ENCODE measurements at regions not wholly inside any gene's neighbourhood (a gene's known extent, or its start where the extent isn't known, plus 50 kb on each side); places are given as distances from the start of the nearest gene placed in this dataset.

GRCh38 chrX:117645639-117646038, 471.0 kb downstream of the KLHL13 start:
- POLR2A ChIA-PET: no interaction called here
- H3K9ac ChIP-seq (ENCODE audit: insufficient read depth, low read depth, low read length): no peak overlapping the region
- ATAC-seq (no peak), FAIRE-seq (no peak), DNase-seq (ENCODE audit: low spot score) (no peak)
- 0% methylated on average over 1 of the region's 1 CpG for WGBS (ENCODE audit: low lambda C conversion rate)
- no peaks in the 10 kb centered on the region for H3K4me1 ChIP-seq (ENCODE audit: insufficient read depth, low read length)
- H3K27me3 ChIP-seq (ENCODE audit: control insufficient read depth in 1 of 2, insufficient read depth in 2 of 2, low read length in 2 of 2): no peaks in the 10 kb centered on the region
- no peaks in the 10 kb centered on the region for H3K79me2 ChIP-seq (ENCODE audit: insufficient read depth, low read length)
- no peak overlapping the region for H3K4me3 ChIP-seq (replicated peaks in 1 of 3; ENCODE audit: insufficient read depth in 1 of 3, low read depth in 2 of 3, low read length in 3 of 3)
- TF ChIP-seq STAG1 (CRISPR knock-in tag; IDR thresholded peaks at IDR 0.05): 0 out of 2 replicates have a peak, but pooled peaks have one; percentile 7
- TF ChIP-seq ZNF484 (CRISPR knock-in tag; IDR thresholded peaks at IDR 0.05; ENCODE audit: borderline replicate concordance, low read depth): no peak
- H2AFZ ChIP-seq (ENCODE audit: low read length): no peak overlapping the region
- CTCF ChIA-PET (ENCODE audit: low intra/inter-chr PET ratio, low total read pairs): no interaction called here
- intact Hi-C loops (cut with micrococcal nuclease; ENCODE audit: unreplicated experiment) (no loop called here), in situ Hi-C loops (cut with HindIII; ENCODE audit: extremely low pct_ligation_motif_present, low pct_unique_long_range_greater_than_20kb) (no loop called here)
- no peaks in the 10 kb centered on the region for H3K36me3 ChIP-seq (replicated peaks in 1 of 2; ENCODE audit: control insufficient read depth in 1 of 2, insufficient read depth in 2 of 2, low read length in 2 of 2)
- no peak overlapping the region for H3K27ac ChIP-seq (ENCODE audit: extremely low read length, insufficient read depth, low read length)
- H4K20me1 ChIP-seq (ENCODE audit: insufficient read depth, low read length): no peaks in the 10 kb centered on the region
- no peaks in the 10 kb centered on the region for H3K9me3 ChIP-seq (ENCODE audit: low read length)
- BruUV-seq (replicated peaks): no TSS peak
- no peak overlapping the region for H3K4me2 ChIP-seq (ENCODE audit: low read depth, low read length)

DNA sequence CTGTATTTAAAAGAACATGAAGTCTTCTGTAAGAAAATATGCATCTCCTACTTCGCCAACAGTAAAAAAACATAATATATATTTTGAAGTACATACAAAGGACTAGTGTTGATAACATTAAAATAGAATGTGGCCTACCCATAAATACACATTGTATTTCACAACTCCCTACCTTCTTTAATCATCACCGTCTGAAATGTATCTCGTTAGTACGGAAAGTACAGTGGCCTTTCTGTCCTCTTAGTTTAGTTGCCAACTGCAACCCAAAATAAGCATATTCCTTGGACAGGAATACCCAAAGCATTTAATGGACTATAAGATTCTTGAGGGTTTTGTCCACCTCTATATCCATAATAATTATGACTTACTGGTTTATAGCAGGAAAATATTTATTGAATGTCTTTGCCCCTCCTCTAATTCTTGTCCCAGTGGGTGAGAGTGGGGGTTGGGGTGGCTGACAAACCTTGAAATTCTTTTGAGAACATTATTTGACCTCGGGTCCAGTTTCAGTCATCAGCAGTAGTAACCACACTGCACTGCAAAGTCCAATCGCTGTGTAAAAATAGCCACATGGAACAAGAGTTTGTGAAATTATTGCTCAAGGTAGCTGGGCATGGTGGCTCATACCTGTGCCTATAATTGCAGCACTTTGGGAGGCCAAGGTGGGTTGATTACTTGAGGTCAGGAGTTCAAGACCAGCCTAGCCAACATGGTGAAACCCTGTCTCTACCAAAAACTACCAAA, 474.5 kb downstream of the KLHL13 start:
- DNase-seq (ENCODE audit: low spot score) (no peak), FAIRE-seq (no peak), ATAC-seq (no peak)
- Histone ChIP-seq H4K20me1 (ENCODE audit: insufficient read depth, low read length) (no peaks in the 10 kb centered on the region), H3K27me3 (ENCODE audit: control insufficient read depth in 1 of 2, insufficient read depth in 2 of 2, low read length in 2 of 2) (no peaks in the 10 kb centered on the region), H3K9ac (ENCODE audit: insufficient read depth, low read depth, low read length) (no peak overlapping the region), H3K4me1 (ENCODE audit: insufficient read depth, low read length) (no peaks in the 10 kb centered on the region), H3K79me2 (ENCODE audit: insufficient read depth, low read length) (no peaks in the 10 kb centered on the region), H3K4me2 (ENCODE audit: low read depth, low read length) (no peak overlapping the region), H3K27ac (ENCODE audit: extremely low read length, insufficient read depth, low read length) (no peak overlapping the region), H2AFZ (ENCODE audit: low read length) (no peak overlapping the region), H3K9me3 (ENCODE audit: low read length) (no peaks in the 10 kb centered on the region), H3K4me3 (replicated peaks in 1 of 3; ENCODE audit: insufficient read depth in 1 of 3, low read depth in 2 of 3, low read length in 3 of 3) (no peak overlapping the region), H3K36me3 (replicated peaks in 1 of 2; ENCODE audit: control insufficient read depth in 1 of 2, insufficient read depth in 2 of 2, low read length in 2 of 2) (no peaks in the 10 kb centered on the region)
- POLR2A ChIA-PET: no interaction called here
- WGBS (ENCODE audit: low lambda C conversion rate): 0% methylated on average over 6 of the region's 6 CpGs
- CTCF ChIA-PET (ENCODE audit: low intra/inter-chr PET ratio, low total read pairs): no interaction called here
- intact Hi-C loops (cut with micrococcal nuclease; ENCODE audit: unreplicated experiment) (no loop called here), in situ Hi-C loops (cut with HindIII; ENCODE audit: extremely low pct_ligation_motif_present, low pct_unique_long_range_greater_than_20kb) (no loop called here)
- BruUV-seq (replicated peaks): no TSS peak
- TF ChIP-seq ZBTB1 (CRISPR knock-in tag; IDR thresholded peaks at IDR 0.05; ENCODE audit: borderline replicate concordance): no peak
- no peak for TF ChIP-seq MEIS1 (CRISPR knock-in tag; IDR thresholded peaks at IDR 0.05; ENCODE audit: borderline replicate concordance)
- TF ChIP-seq HDAC1 (CRISPR knock-in tag; IDR thresholded peaks at IDR 0.05): no peak
- TF ChIP-seq TCF12 (IDR thresholded peaks at IDR 0.05): no peak
- no peak for TF ChIP-seq TCF12 (CRISPR knock-in tag; IDR thresholded peaks at IDR 0.05)
- no peak for TF ChIP-seq IRX3 (CRISPR knock-in tag; IDR thresholded peaks at IDR 0.05; ENCODE audit: borderline replicate concordance, low read depth)
- TF ChIP-seq, protein P1, sequence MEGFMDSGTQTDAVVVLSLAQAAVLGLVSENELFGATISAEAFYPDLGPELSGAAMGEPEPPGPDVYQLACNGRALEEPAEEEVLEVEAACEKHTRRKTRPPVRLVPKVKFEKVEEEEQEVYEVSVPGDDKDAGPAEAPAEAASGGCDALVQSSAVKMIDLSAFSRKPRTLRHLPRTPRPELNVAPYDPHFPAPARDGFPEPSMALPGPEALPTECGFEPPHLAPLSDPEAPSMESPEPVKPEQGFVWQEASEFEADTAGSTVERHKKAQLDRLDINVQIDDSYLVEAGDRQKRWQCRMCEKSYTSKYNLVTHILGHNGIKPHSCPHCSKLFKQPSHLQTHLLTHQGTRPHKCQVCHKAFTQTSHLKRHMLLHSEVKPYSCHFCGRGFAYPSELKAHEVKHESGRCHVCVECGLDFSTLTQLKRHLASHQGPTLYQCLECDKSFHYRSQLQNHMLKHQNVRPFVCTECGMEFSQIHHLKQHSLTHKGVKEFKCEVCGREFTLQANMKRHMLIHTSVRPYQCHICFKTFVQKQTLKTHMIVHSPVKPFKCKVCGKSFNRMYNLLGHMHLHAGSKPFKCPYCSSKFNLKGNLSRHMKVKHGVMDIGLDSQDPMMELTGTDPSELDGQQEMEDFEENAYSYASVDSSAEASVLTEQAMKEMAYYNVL (CRISPR knock-in tag; IDR thresholded peaks at IDR 0.05; ENCODE audit: borderline replicate concordance): no peak
- no peak for TF ChIP-seq ZNF672 (CRISPR knock-in tag; IDR thresholded peaks at IDR 0.05)
- TF ChIP-seq ZNF839 (CRISPR knock-in tag; IDR thresholded peaks at IDR 0.05; ENCODE audit: borderline replicate concordance): no peak
- no peak for TF ChIP-seq SNAI1 (CRISPR knock-in tag; IDR thresholded peaks at IDR 0.05; ENCODE audit: borderline replicate concordance)
- TF ChIP-seq, protein P2, sequence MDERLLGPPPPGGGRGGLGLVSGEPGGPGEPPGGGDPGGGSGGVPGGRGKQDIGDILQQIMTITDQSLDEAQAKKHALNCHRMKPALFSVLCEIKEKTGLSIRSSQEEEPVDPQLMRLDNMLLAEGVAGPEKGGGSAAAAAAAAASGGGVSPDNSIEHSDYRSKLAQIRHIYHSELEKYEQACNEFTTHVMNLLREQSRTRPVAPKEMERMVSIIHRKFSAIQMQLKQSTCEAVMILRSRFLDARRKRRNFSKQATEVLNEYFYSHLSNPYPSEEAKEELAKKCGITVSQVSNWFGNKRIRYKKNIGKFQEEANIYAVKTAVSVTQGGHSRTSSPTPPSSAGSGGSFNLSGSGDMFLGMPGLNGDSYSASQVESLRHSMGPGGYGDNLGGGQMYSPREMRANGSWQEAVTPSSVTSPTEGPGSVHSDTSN (CRISPR knock-in tag; IDR thresholded peaks at IDR 0.05): no peak
- TF ChIP-seq ZMYM2 (CRISPR knock-in tag; IDR thresholded peaks at IDR 0.05): no peak
- no peak for TF ChIP-seq RFXAP (CRISPR knock-in tag; IDR thresholded peaks at IDR 0.05; ENCODE audit: borderline replicate concordance)
- TF ChIP-seq TEAD3 (CRISPR knock-in tag; optimal IDR thresholded peaks at IDR 0.05; ENCODE audit: borderline replicate concordance): no peak
- TF ChIP-seq ARHGAP35 (CRISPR knock-in tag; IDR thresholded peaks at IDR 0.05; ENCODE audit: borderline replicate concordance): no peak

All from HepG2 (cell line).